ENCODE measurements at regions not wholly inside any gene's neighbourhood (a gene's known extent, or its start where the extent isn't known, plus 50 kb on each side); places are given as distances from the start of the nearest gene placed in this dataset.

- Histone ChIP-seq H3K4me3 (ENCODE audit: low read length) (no peak overlapping the region), H3K36me3 (replicated peaks; ENCODE audit: insufficient read depth, low read length) (no peaks in the 10 kb centered on the region), H4K20me1 (ENCODE audit: insufficient read depth, low read length) (no peaks in the 10 kb centered on the region), H3K27me3 (replicated peaks; ENCODE audit: insufficient read depth, low read length) (no peaks in the 10 kb centered on the region), H3F3A (ENCODE audit: insufficient read depth, low read length) (no peaks in the 10 kb centered on the region), H3K9ac (ENCODE audit: low read length) (no peak overlapping the region), H3K79me2 (ENCODE audit: low read length) (no peaks in the 10 kb centered on the region), H3K9me3 (replicated peaks; ENCODE audit: insufficient read depth, low read length) (no peaks in the 10 kb centered on the region), H3K4me1 (ENCODE audit: low read length) (no peaks in the 10 kb centered on the region), H3K9me2 (replicated peaks; ENCODE audit: insufficient read depth, low read length) (no peaks in the 10 kb centered on the region), H3K27ac (ENCODE audit: low read length) (no peak overlapping the region), H3K4me2 (ENCODE audit: low read depth, low read length) (no peak overlapping the region), H2AFZ (ENCODE audit: low read length) (no peak overlapping the region)
- TF ChIP-seq EZH2 (optimal IDR thresholded peaks at IDR 0.05; ENCODE audit: low read depth, low read length), result no peak
- no peak for TF ChIP-seq CTCF (IDR thresholded peaks at IDR 0.05; ENCODE audit: low read length)
- TF ChIP-seq EZH2phosphoT487 (IDR thresholded peaks at IDR 0.05; ENCODE audit: low read length), result no peak
- no peak for DNase-seq
These were observed 430.3 kb upstream of the TPM1 start for GRCh38 chr15:62612183-62612733.

GRCh38 chr15:62612771-62613170 is 429.8 kb upstream of the TPM1 start:
- no peaks in the 10 kb centered on the region for H3K9me3 ChIP-seq (replicated peaks; ENCODE audit: insufficient read depth, low read length)
- no peak for TF ChIP-seq CTCF (IDR thresholded peaks at IDR 0.05; ENCODE audit: low read length)
- TF ChIP-seq EZH2 (optimal IDR thresholded peaks at IDR 0.05; ENCODE audit: low read depth, low read length), result no peak
- TF ChIP-seq EZH2phosphoT487 (IDR thresholded peaks at IDR 0.05; ENCODE audit: low read length), result no peak
- H3K4me1 ChIP-seq (ENCODE audit: low read length), result no peaks in the 10 kb centered on the region
- H3K4me2 ChIP-seq (ENCODE audit: low read depth, low read length), result no peak overlapping the region
- no peak overlapping the region for H3K4me3 ChIP-seq (ENCODE audit: low read length)
- no peak overlapping the region for H3K27ac ChIP-seq (ENCODE audit: low read length)
- no peaks in the 10 kb centered on the region for H3F3A ChIP-seq (ENCODE audit: insufficient read depth, low read length)
- no peak overlapping the region for H3K9ac ChIP-seq (ENCODE audit: low read length)
- DNase-seq, result no peak
- H2AFZ ChIP-seq (ENCODE audit: low read length), result no peak overlapping the region
- H3K9me2 ChIP-seq (replicated peaks; ENCODE audit: insufficient read depth, low read length), result no peaks in the 10 kb centered on the region
- no peaks in the 10 kb centered on the region for H3K27me3 ChIP-seq (replicated peaks; ENCODE audit: insufficient read depth, low read length)
- no peaks in the 10 kb centered on the region for H3K36me3 ChIP-seq (replicated peaks; ENCODE audit: insufficient read depth, low read length)
- no peaks in the 10 kb centered on the region for H3K79me2 ChIP-seq (ENCODE audit: low read length)
- H4K20me1 ChIP-seq (ENCODE audit: insufficient read depth, low read length), result no peaks in the 10 kb centered on the region

GRCh38 chr15:62616746-62617145 is 425.8 kb upstream of the TPM1 start:
- no peaks in the 10 kb centered on the region for H3K4me1 ChIP-seq (ENCODE audit: low read length)
- no peaks in the 10 kb centered on the region for H3K9me3 ChIP-seq (replicated peaks; ENCODE audit: insufficient read depth, low read length)
- no peaks in the 10 kb centered on the region for H3K36me3 ChIP-seq (replicated peaks; ENCODE audit: insufficient read depth, low read length)
- TF ChIP-seq EZH2 (optimal IDR thresholded peaks at IDR 0.05; ENCODE audit: low read depth, low read length) (no peak), CTCF (IDR thresholded peaks at IDR 0.05; ENCODE audit: low read length) (no peak), EZH2phosphoT487 (IDR thresholded peaks at IDR 0.05; ENCODE audit: low read length) (no peak)
- H2AFZ ChIP-seq (ENCODE audit: low read length), result no peak overlapping the region
- H3F3A ChIP-seq (ENCODE audit: insufficient read depth, low read length), result no peaks in the 10 kb centered on the region
- no peaks in the 10 kb centered on the region for H4K20me1 ChIP-seq (ENCODE audit: insufficient read depth, low read length)
- no peaks in the 10 kb centered on the region for H3K27me3 ChIP-seq (replicated peaks; ENCODE audit: insufficient read depth, low read length)
- DNase-seq, result no peak
- no peak overlapping the region for H3K27ac ChIP-seq (ENCODE audit: low read length)
- no peaks in the 10 kb centered on the region for H3K9me2 ChIP-seq (replicated peaks; ENCODE audit: insufficient read depth, low read length)
- no peak overlapping the region for H3K4me2 ChIP-seq (ENCODE audit: low read depth, low read length)
- no peak overlapping the region for H3K9ac ChIP-seq (ENCODE audit: low read length)
- H3K4me3 ChIP-seq (ENCODE audit: low read length), result no peak overlapping the region
- H3K79me2 ChIP-seq (ENCODE audit: low read length), result no peaks in the 10 kb centered on the region

All from MM.1S (cell line).